HEK293 (cell line): ENCODE measurements at regions not wholly inside any gene's neighbourhood (a gene's known extent, or its start where the extent isn't known, plus 50 kb on each side); places are given as distances from the start of the nearest gene placed in this dataset.

Experiments used
- CTCF ChIA-PET: fragments of 350-600 bp; formaldehyde crosslinking; extraction: SDS; loops from one replicate; lab custom pipeline; 2021; ENCODE audit warnings: antibody characterized with exemption; lab: Yijun Ruan, JAX
- POLR2A ChIA-PET: fragments of 300-600 bp; formaldehyde crosslinking; extraction: SDS; loops from one replicate; lab custom pipeline; 2020; ENCODE audit warnings: antibody characterized with exemption, inconsistent platforms; lab: Yijun Ruan, JAX
- H3K27ac ChIP-seq: fragments of 200-500 bp; sonication (Bioruptor generic); 2 replicates; pipeline ENCODE4 v1.5.1; 2014; ENCODE audit warnings: low read depth, low read length, control low read depth, inconsistent platforms; ENCODE audit errors: extremely low read depth
- H3K36me3 ChIP-seq, 2 experiments: fragments of 200-500 bp in 1 of 2; sonication (Bioruptor generic) in 1 of 2; 1 replicate in 1 of 2; 2 replicates in 1 of 2; pipeline ENCODE4 v1.5.1; 2014 to 2017; ENCODE audit warnings: inconsistent platforms in 2 of 2, low read length in 2 of 2; ENCODE audit not compliant: control insufficient read depth in 2 of 2, insufficient read depth in 1 of 2
- H3K4me1 ChIP-seq: fragments of 200-500 bp; sonication (Bioruptor generic); 2 replicates; pipeline ENCODE4 v1.5.1; 2014; ENCODE audit warnings: mild to moderate bottlenecking, low read length, inconsistent platforms; ENCODE audit not compliant: control insufficient read depth, insufficient read depth
- H3K4me3 ChIP-seq: 2 replicates; pipeline ENCODE4 v1.5.1; 2011; ENCODE audit warnings: low read depth, mild to moderate bottlenecking, control low read depth, low read length, moderate library complexity
- H3K9me3 ChIP-seq: fragments of 200-500 bp; sonication (Bioruptor generic); 2 replicates; pipeline ENCODE4 v1.5.1; 2014; ENCODE audit warnings: low read depth, low read length, inconsistent platforms; ENCODE audit not compliant: control insufficient read depth, insufficient read depth
- IKZF3 ChIP-seq: fragments of 450-650 bp; IDR thresholded peaks from 2 replicates; pipeline ENCODE4 v1.5.0; 2018; ENCODE audit warnings: missing biosample characterization, mild to moderate bottlenecking, missing genetic modification characterization, moderate library complexity
- KLF8 ChIP-seq: fragments of 450-650 bp; formaldehyde crosslinking; IDR thresholded peaks from 2 replicates; pipeline ENCODE4 v1.5.1; 2016; ENCODE audit warnings: missing biosample characterization, missing genetic modification characterization
- OVOL3 ChIP-seq: fragments of 450-650 bp; formaldehyde crosslinking; IDR thresholded peaks from 2 replicates; pipeline ENCODE4 v1.5.1; 2016; ENCODE audit warnings: missing biosample characterization, missing genetic modification characterization
- SCRT1 ChIP-seq: fragments of 450-650 bp; formaldehyde crosslinking; IDR thresholded peaks from 2 replicates; pipeline ENCODE4 v1.5.1; 2016; ENCODE audit warnings: missing biosample characterization, missing genetic modification characterization, borderline replicate concordance
- SCRT2 ChIP-seq: fragments of 450-650 bp; formaldehyde crosslinking; IDR thresholded peaks from 2 replicates; pipeline ENCODE4 v1.5.1; 2016; ENCODE audit warnings: missing biosample characterization, missing genetic modification characterization
- TRIM28 ChIP-seq: IDR thresholded peaks from 2 replicates; pipeline ENCODE4 v1.6.1; 2011; ENCODE audit warnings: low read length, control low read depth, borderline replicate concordance
- YY2 ChIP-seq: fragments of 450-650 bp; formaldehyde crosslinking; IDR thresholded peaks from 2 replicates; pipeline ENCODE4 v1.5.1; 2016; ENCODE audit warnings: missing biosample characterization, missing genetic modification characterization
- ZFP3 ChIP-seq: fragments of 450-650 bp; formaldehyde crosslinking; IDR thresholded peaks from 2 replicates; pipeline ENCODE4 v1.5.1; 2016; ENCODE audit warnings: low read depth, missing biosample characterization, missing genetic modification characterization
- ZNF112 ChIP-seq: fragments of 450-650 bp; formaldehyde crosslinking; IDR thresholded peaks from 2 replicates; pipeline ENCODE4 v1.5.0; 2017; ENCODE audit warnings: missing biosample characterization, missing genetic modification characterization
- ZNF155 ChIP-seq: fragments of 450-650 bp; formaldehyde crosslinking; IDR thresholded peaks from 2 replicates; pipeline ENCODE4 v1.5.1; 2016; ENCODE audit warnings: missing biosample characterization, missing genetic modification characterization
- ZNF214 ChIP-seq: fragments of 450-650 bp; formaldehyde crosslinking; IDR thresholded peaks from 2 replicates; pipeline ENCODE4 v1.5.1; 2017; ENCODE audit warnings: missing biosample characterization, mild to moderate bottlenecking, missing genetic modification characterization, borderline replicate concordance
- ZNF239 ChIP-seq: fragments of 450-650 bp; formaldehyde crosslinking; IDR thresholded peaks from 2 replicates; pipeline ENCODE4 v1.5.1; 2016; ENCODE audit warnings: missing biosample characterization, missing genetic modification characterization
- ZNF26 ChIP-seq: fragments of 450-650 bp; formaldehyde crosslinking; IDR thresholded peaks from 2 replicates; pipeline ENCODE4 v1.5.1; 2016; ENCODE audit warnings: missing biosample characterization, missing genetic modification characterization
- ZNF280C ChIP-seq: fragments of 450-650 bp; formaldehyde crosslinking; IDR thresholded peaks from 2 replicates; pipeline ENCODE4 v1.5.1; 2016; ENCODE audit warnings: missing biosample characterization, missing genetic modification characterization
- ZNF341 ChIP-seq: fragments of 450-650 bp; formaldehyde crosslinking; IDR thresholded peaks from 2 replicates; pipeline ENCODE4; 2016; ENCODE audit warnings: low read depth, missing biosample characterization, missing genetic modification characterization
- ZNF449 ChIP-seq: fragments of 450-650 bp; formaldehyde crosslinking; IDR thresholded peaks from 2 replicates; pipeline ENCODE4 v1.5.1; 2017; ENCODE audit warnings: missing biosample characterization, mild to moderate bottlenecking, missing genetic modification characterization, moderate library complexity
- ZNF521 ChIP-seq: fragments of 450-650 bp; formaldehyde crosslinking; IDR thresholded peaks from 2 replicates; pipeline ENCODE4 v1.5.1; 2017; ENCODE audit warnings: missing biosample characterization, mild to moderate bottlenecking, missing genetic modification characterization
- ZNF558 ChIP-seq: fragments of 450-650 bp; formaldehyde crosslinking; IDR thresholded peaks from 2 replicates; pipeline ENCODE4 v1.5.1; 2016; ENCODE audit warnings: missing biosample characterization, missing genetic modification characterization
- ZNF624 ChIP-seq: fragments of 450-650 bp; formaldehyde crosslinking; IDR thresholded peaks from 2 replicates; pipeline ENCODE4 v1.5.1; 2017; ENCODE audit warnings: missing biosample characterization, missing genetic modification characterization
- ZNF76 ChIP-seq: fragments of 450-650 bp; formaldehyde crosslinking; IDR thresholded peaks from 2 replicates; pipeline ENCODE4; 2016; ENCODE audit warnings: low read depth, missing biosample characterization, missing genetic modification characterization, borderline replicate concordance
- ZSCAN23 ChIP-seq: fragments of 450-650 bp; formaldehyde crosslinking; IDR thresholded peaks from 2 replicates; pipeline ENCODE4 v1.5.1; 2016; ENCODE audit warnings: missing biosample characterization, missing genetic modification characterization

GRCh38 chr2:184119989-184120800 is 478.1 kb upstream of the ZNF804A start:
- Histone ChIP-seq H3K4me1 (no peaks in the 10 kb centered on the region), H3K36me3 (no peaks in the 10 kb centered on the region), H3K9me3 (no peaks in the 10 kb centered on the region), H3K4me3 (no peak overlapping the region), H3K27ac (no peak overlapping the region)
- TF ChIP-seq ZNF239 (no peak), ZNF214 (tag by site-specific recombination) (no peak), ZFP3 (tag by site-specific recombination) (no peak), ZNF521 (tag by site-specific recombination) (no peak), KLF8 (tag by site-specific recombination) (no peak)
- ChIA-PET CTCF (interaction anchor here (0.6 kb wide), 1 partner anchor 872 kb away, joined by 4 read pairs; no protein-coding TSS in a partner anchor), POLR2A (no interaction called here)

- H3K27ac ChIP-seq, result no peak overlapping the region
- no peak for TF ChIP-seq ZNF449 (tag by site-specific recombination)
- TF ChIP-seq, all 188 proteins: peak for 0
- ChIA-PET POLR2A (no interaction called here), CTCF (no interaction called here)
- Histone ChIP-seq H3K4me1 (no peaks in the 10 kb centered on the region), H3K4me3 (no peak overlapping the region), H3K9me3 (no peaks in the 10 kb centered on the region), H3K36me3 (no peaks in the 10 kb centered on the region)
Observed at GRCh38 chr2:184125867-184126266, 472.5 kb upstream of the ZNF804A start.

- Histone ChIP-seq H3K9me3 (no peaks in the 10 kb centered on the region), H3K36me3 (no peaks in the 10 kb centered on the region), H3K4me1 (no peaks in the 10 kb centered on the region)
- POLR2A ChIA-PET, result no interaction called here
- TF ChIP-seq IKZF3 (tag by site-specific recombination) (no peak), ZNF155 (tag by site-specific recombination) (no peak), TRIM28 (no peak), ZNF26 (no peak), OVOL3 (tag by site-specific recombination) (no peak), ZNF341 (no peak), ZNF76 (no peak), ZNF624 (tag by site-specific recombination) (no peak), SCRT1 (tag by site-specific recombination) (no peak), ZSCAN23 (tag by site-specific recombination) (no peak), SCRT2 (tag by site-specific recombination) (no peak), YY2 (tag by site-specific recombination) (no peak), ZNF112 (tag by site-specific recombination) (no peak), ZNF280C (tag by site-specific recombination) (no peak), ZNF558 (tag by site-specific recombination) (no peak)
- TF ChIP-seq, all 188 proteins: peak for 0
- Histone ChIP-seq H3K27ac (no peak overlapping the region), H3K4me3 (no peak overlapping the region)
- CTCF ChIA-PET, result no interaction called here
Observed at GRCh38 chr2:184129073-184129472, 469.3 kb upstream of the ZNF804A start.
